Hepatocyte (in vitro differentiated cells): ENCODE measurements at regions not wholly inside any gene's neighbourhood (a gene's known extent, or its start where the extent isn't known, plus 50 kb on each side); places are given as distances from the start of the nearest gene placed in this dataset.

ENCODE experiments used
- DNase-seq: peaks from one replicate; pipeline ENCODE4 v3.0.0-alpha.2; 2016; ENCODE audit warnings: low spot score
- H2AFZ ChIP-seq: fragments of 200-600 bp; sonication (generic); 2 replicates; pipeline ENCODE4 v1.6.0; 2016; ENCODE audit warnings: antibody characterized with exemption, mild to moderate bottlenecking
- H3K27ac ChIP-seq: fragments of 200-600 bp; sonication (generic); 2 replicates; pipeline ENCODE4 v1.5.1; 2016; ENCODE audit warnings: mild to moderate bottlenecking
- H3K27me3 ChIP-seq: fragments of 200-600 bp; sonication (generic); 2 replicates; pipeline ENCODE4 v1.6.1; 2016
- H3K36me3 ChIP-seq: fragments of 200-600 bp; sonication (generic); replicated peaks from 2 replicates; pipeline ENCODE4 v1.5.1; 2016; ENCODE audit warnings: low read depth; ENCODE audit not compliant: insufficient read depth
- H3K4me1 ChIP-seq: fragments of 200-600 bp; sonication (generic); 2 replicates; pipeline ENCODE4 v1.5.1; 2016; ENCODE audit warnings: mild to moderate bottlenecking, moderate library complexity; ENCODE audit not compliant: insufficient read depth
- H3K4me2 ChIP-seq: fragments of 200-600 bp; sonication (generic); 2 replicates; pipeline ENCODE4 v1.6.0; 2016
- H3K4me3 ChIP-seq: fragments of 200-600 bp; sonication (generic); 2 replicates; pipeline ENCODE4 v1.5.1; 2016; ENCODE audit warnings: mild to moderate bottlenecking
- H3K79me2 ChIP-seq: fragments of 200-600 bp; sonication (generic); 2 replicates; pipeline ENCODE4 v1.6.0; 2017; ENCODE audit warnings: mild to moderate bottlenecking
- H3K9me2 ChIP-seq: fragments of 200-600 bp; sonication (generic); replicated peaks from 2 replicates; pipeline ENCODE4 v1.6.0; 2017; ENCODE audit warnings: mild to moderate bottlenecking; ENCODE audit not compliant: insufficient read depth
- H3K9me3 ChIP-seq: fragments of 200-600 bp; sonication (generic); 2 replicates; pipeline ENCODE4 v1.5.1; 2016; ENCODE audit warnings: low read depth, mild to moderate bottlenecking
- H4K20me1 ChIP-seq: fragments of 200-600 bp; sonication (generic); 2 replicates; pipeline ENCODE4 v1.6.0; 2016; ENCODE audit warnings: mild to moderate bottlenecking; ENCODE audit not compliant: insufficient read depth, poor library complexity, severe bottlenecking
- CTCF ChIP-seq: fragments of 200-600 bp; sonication (generic); IDR thresholded peaks from 2 replicates; pipeline ENCODE4 v1.5.1; 2016; ENCODE audit warnings: antibody characterized with exemption, mild to moderate bottlenecking; ENCODE audit not compliant: poor library complexity
- EZH2 ChIP-seq: fragments of 200-600 bp; sonication (generic); IDR thresholded peaks from 2 replicates; pipeline ENCODE4 v1.6.1; 2016; ENCODE audit warnings: antibody characterized with exemption, mild to moderate bottlenecking, borderline replicate concordance
- EZH2phosphoT487 ChIP-seq: fragments of 200-600 bp; sonication (generic); IDR thresholded peaks from one replicate; pipeline ENCODE4 v1.6.1; 2018; ENCODE audit warnings: antibody characterized with exemption, mild to moderate bottlenecking, low read depth, moderate library complexity; ENCODE audit not compliant: unreplicated experiment, severe bottlenecking
- WGBS: methylation state at CpG from one replicate; pipeline ENCODE4 v1.1.6; 2016; ENCODE audit warnings: low lambda C conversion rate; ENCODE audit errors: missing lambda C conversion rate; 5-methylcytosine and 5-hydroxymethylcytosine counted together

GRCh38 chrX:40524423-40524822 lies 56.3 kb upstream of the ATP6AP2 start:
- 81% methylated on average over 1 of the region's 1 CpG for WGBS
- no peak for TF ChIP-seq EZH2
- no peaks in the 10 kb centered on the region for H3K36me3 ChIP-seq
- no peak overlapping the region for H3K27ac ChIP-seq
- no peak for DNase-seq
- H3K4me1 ChIP-seq, result no peaks in the 10 kb centered on the region
- no peaks in the 10 kb centered on the region for H4K20me1 ChIP-seq
- no peaks in the 10 kb centered on the region for H3K79me2 ChIP-seq
- H3K9me2 ChIP-seq, result no peaks in the 10 kb centered on the region
- no peak overlapping the region for H2AFZ ChIP-seq
- no peaks in the 10 kb centered on the region for H3K27me3 ChIP-seq
- H3K4me2 ChIP-seq, result no peak overlapping the region
- H3K4me3 ChIP-seq, result no peak overlapping the region
- no peaks in the 10 kb centered on the region for H3K9me3 ChIP-seq

DNA sequence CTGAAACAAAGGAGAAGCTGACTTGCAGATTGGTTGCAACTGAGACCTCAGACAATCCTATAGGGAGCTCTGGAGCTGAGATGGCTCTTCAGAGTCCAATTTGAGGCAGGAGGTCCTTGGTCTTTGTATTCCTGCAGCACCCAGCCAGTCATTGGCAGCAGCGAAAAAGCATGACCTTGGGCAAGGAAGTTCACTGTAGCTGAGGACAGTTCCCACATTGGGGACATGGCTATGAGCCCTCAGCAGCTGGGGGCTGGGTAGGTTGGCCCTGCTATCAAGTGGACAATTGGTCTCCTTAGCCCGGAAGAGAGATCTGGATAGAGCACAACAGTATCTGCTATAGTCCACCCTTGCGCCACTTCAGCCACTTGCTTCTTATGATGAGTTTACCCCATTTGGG lies 56.9 kb upstream of the ATP6AP2 start:
- H3K4me1 ChIP-seq, result no peaks in the 10 kb centered on the region
- 78% methylated on average over 3 of the region's 3 CpGs for WGBS
- H3K36me3 ChIP-seq, result no peaks in the 10 kb centered on the region

DNA sequence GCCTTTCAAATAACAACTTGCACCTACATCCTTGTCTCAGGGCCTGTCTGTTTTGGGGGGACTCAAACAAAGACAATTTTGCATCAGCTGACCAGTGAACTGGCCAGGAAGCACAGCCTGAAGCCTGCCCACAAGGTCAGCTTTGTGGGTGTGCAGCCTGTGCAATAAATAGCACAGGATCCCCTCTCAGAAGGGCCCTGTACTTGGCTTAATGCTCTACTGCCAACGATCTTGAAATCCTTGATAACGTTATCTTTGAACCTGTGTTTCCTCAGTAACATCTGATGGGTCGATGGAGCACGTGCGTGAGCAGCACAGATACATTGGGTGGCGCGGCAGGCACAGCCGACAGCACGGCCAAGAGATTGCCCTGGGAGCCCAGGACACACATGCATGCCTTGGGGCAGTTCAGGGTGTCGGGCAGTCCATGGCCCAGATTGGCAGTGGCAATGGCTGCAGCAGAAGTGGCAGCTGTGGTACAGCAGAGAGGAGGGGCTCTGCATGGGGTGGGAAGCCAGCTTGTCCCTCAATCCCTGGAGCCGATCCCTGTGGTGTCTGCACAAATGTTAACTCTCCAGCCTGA lies 58.8 kb upstream of the ATP6AP2 start:
- H2AFZ ChIP-seq, result no peak overlapping the region

More for the DNA sequence above, 56.9 kb upstream of the ATP6AP2 start:
- TF ChIP-seq EZH2 (no peak), EZH2phosphoT487 (no peak), CTCF (no peak)
- no peaks in the 10 kb centered on the region for H4K20me1 ChIP-seq
- H3K9me2 ChIP-seq, result no peaks in the 10 kb centered on the region
- H3K4me2 ChIP-seq, result no peak overlapping the region
- H2AFZ ChIP-seq, result no peak overlapping the region
- no peak overlapping the region for H3K4me3 ChIP-seq
- no peak overlapping the region for H3K27ac ChIP-seq
- H3K27me3 ChIP-seq, result no peaks in the 10 kb centered on the region
- DNase-seq, result no peak
- no peaks in the 10 kb centered on the region for H3K9me3 ChIP-seq
- H3K79me2 ChIP-seq, result no peaks in the 10 kb centered on the region

DNA sequence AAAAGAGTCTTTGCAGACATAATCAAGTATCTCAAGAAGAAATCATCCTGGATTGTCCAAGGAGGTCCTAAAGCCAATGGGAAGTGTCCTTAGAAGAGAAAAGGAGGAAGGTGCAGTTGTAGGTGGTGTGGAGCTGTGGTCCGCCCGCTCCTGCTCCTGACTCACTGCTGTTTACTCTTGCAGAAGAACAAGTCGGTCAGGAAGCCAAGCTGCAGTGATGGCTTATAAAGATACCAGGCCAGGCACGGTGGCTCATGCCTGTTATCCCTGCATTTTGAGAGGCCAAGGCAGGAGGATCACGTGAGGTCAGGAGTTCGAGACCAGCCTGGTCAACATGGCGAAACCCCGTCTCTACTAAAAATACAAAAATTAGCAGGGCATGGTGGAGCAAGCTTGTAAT lies 66.4 kb upstream of the ATP6AP2 start:
- DNase-seq, result no peak
- H3K79me2 ChIP-seq, result no peaks in the 10 kb centered on the region

More for the DNA sequence above, 58.8 kb upstream of the ATP6AP2 start:
- H3K27me3 ChIP-seq, result no peaks in the 10 kb centered on the region
- no peaks in the 10 kb centered on the region for H3K9me3 ChIP-seq
- no peaks in the 10 kb centered on the region for H4K20me1 ChIP-seq
- no peaks in the 10 kb centered on the region for H3K9me2 ChIP-seq
- no peaks in the 10 kb centered on the region for H3K36me3 ChIP-seq
- no peak overlapping the region for H3K4me3 ChIP-seq
- TF ChIP-seq EZH2 (no peak), EZH2phosphoT487 (no peak), CTCF (no peak)
- 67% methylated on average over 11 of the region's 11 CpGs for WGBS
- H3K27ac ChIP-seq, result no peak overlapping the region
- DNase-seq, result no peak
- H3K4me2 ChIP-seq, result no peak overlapping the region
- H3K79me2 ChIP-seq, result no peaks in the 10 kb centered on the region
- no peaks in the 10 kb centered on the region for H3K4me1 ChIP-seq

More for the DNA sequence above, 66.4 kb upstream of the ATP6AP2 start:
- TF ChIP-seq EZH2phosphoT487 (no peak), CTCF (no peak), EZH2 (no peak)
- Histone ChIP-seq H3K9me3 (no peaks in the 10 kb centered on the region), H3K9me2 (no peaks in the 10 kb centered on the region), H3K4me1 (no peaks in the 10 kb centered on the region), H3K4me2 (no peak overlapping the region), H4K20me1 (no peaks in the 10 kb centered on the region), H3K27me3 (no peaks in the 10 kb centered on the region), H3K27ac (no peak overlapping the region), H3K4me3 (no peak overlapping the region), H3K36me3 (no peaks in the 10 kb centered on the region), H2AFZ (no peak overlapping the region)
- 79% methylated on average over 8 of the region's 8 CpGs for WGBS
